ENCODE measurements at regions not wholly inside any gene's neighbourhood (a gene's known extent, or its start where the extent isn't known, plus 50 kb on each side); places are given as distances from the start of the nearest gene placed in this dataset.

DNA sequence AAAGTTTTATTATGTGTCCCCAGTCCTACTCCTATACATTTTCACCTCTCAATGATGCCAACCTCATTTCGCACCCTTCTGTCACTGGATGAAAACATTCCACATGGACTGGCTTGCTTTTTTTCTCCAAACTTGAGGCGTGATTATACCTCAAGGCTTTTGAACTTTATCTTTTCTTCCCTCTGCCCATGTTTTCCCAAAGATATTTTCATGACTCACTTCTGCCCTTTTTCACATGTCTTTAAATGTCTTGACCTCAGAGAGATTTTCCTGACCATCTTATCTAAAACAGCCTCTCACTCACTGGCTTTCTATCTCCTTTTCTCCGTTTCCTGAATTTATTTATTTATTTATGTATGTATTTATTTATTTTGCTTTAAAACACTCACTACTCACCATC lies 659.0 kb downstream of the PTPRC start:
- no peak for DNase-seq

DNA sequence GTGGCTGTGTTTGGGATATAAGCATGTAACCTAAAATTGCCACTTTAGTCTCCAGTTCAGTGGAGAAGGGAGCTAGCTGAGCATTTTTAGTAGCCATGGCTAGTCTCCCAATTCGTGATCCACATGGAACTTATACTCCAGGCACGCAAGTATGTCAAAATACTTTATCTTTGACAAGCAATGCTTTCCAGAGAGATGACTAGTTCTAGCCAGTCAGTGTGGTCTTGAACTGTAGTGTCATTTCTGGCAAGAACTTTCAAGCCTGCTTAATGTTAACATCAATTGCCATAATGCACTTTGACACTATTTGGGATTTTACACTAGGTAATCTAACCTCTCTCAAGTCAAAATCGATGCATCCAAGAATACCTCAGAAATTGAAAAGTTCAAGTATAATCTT lies 660.0 kb downstream of the PTPRC start:
- no peak for DNase-seq

DNA sequence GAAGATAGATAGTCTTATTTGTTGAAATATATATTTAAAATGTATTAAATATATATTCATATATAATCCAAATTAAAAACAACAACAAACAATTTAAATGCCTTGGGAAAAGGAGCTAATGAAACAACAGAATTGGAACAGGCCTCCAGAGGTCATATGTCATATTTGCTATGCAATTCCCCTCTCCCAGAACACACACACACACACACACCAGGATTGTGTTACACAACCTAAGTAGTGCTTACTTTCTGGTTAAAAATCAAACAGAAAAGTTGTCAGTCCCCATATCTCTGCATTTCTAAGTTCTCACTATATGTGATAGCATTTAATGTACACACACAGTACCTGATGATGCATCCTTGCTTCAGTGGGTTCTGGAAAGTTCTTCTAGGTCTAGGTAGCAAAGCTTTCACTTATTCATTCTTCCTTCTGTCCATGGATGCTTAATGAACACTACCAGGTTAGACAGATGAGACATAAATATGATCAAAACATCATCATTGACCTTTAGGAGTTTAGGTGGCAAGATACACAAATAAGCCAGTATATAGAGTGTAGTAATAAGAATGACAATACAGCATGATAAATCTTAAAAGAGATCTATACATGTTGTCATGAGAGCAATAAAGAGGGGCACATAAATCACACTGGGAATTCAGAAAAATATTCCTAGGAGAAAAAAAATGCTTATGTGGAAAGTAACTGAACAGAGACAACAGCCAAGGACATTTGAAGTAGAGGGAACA lies 662.8 kb downstream of the PTPRC start:
- DNase-seq, result no peak

DNA sequence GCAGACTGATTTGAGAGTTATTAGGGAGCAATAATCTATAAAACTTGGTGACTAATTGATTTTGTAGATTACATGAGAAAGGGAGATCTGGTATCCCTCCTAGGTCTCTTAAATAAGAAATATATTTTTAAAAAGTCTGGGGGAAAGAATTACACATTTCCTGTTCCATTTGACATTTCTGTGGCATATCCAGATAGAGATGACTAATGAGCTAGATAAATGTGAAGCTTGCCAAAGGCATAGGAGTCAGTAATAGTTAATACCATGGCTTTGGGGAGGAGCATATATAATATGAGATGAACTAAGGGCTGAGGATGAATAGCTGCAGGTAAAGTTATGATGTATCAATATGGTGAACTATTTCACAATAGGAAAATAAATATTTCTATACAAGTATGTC lies 663.7 kb downstream of the PTPRC start:
- no peak for DNase-seq

DNA sequence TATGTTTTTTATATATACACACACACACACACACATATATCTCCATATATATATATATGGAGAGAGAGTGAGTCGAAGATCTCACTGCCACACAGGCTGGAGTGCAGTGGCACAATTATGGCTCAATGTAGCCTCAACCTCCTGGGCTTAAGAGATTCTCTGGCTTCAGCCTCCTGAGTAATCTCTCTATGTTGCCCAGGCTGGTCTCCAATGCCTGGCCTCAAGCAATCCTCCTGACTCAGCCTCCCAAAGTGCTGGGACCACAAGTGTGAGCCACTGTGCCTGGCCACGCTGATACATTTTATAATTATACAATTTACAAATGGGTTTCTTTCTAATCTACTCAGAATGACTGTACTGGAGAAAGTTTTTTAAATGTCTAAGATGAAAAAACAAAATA lies 664.2 kb downstream of the PTPRC start:
- no peak for DNase-seq

DNA sequence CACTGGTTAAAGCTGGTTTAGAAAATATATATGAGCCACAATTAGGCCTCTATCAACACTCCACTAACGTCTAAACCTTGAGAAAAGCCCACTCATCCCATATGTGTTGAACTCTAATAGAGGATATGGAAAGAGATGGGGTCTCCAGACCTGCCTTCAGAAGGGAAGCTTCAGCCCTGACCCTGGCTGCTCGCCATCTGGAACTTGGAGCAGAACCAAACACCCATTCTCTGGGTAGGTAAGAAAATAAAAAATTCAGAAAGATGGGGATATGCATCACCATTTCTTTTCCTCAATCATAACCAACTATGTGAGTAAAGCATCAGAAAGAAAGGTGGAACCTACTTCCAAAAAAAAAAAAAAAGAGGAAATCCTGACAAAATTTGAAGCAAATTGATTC lies 666.2 kb downstream of the PTPRC start:
- no peak for DNase-seq

DNA sequence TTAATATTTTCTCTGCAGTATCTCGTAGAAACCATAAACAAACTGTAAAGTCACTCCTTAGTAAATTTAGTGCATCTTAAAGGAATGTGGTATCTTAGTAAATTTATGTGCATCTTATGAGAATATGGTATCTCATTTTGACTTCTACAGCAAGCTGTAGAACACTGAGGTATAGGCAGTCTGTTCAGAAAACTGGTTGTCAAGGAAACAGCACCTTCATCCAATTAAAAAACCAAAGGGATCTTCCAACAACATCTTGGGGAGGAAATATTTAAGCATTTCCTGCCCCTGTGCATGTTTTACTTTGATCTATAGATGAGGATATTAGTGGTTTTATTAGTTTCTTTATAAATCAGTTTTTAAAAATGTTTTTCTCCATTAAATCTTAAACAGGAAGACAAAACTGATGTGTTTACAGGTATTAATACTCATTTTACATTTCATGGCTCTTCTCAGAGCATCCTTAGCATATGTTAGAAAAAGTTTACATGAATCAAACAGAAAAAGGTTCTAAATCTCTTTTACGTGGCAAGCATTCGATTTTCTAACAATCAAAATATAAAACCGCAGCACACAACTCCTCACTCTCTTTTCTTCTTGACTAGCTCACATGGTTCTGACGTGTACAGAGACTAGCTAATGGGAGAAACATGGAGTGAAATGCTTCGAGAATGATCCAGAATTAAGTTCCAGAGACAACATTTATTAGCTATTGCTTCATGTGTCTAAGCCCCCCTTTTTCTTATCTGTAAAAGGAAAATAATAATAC lies 668.8 kb downstream of the PTPRC start:
- DNase-seq, result no peak

DNA sequence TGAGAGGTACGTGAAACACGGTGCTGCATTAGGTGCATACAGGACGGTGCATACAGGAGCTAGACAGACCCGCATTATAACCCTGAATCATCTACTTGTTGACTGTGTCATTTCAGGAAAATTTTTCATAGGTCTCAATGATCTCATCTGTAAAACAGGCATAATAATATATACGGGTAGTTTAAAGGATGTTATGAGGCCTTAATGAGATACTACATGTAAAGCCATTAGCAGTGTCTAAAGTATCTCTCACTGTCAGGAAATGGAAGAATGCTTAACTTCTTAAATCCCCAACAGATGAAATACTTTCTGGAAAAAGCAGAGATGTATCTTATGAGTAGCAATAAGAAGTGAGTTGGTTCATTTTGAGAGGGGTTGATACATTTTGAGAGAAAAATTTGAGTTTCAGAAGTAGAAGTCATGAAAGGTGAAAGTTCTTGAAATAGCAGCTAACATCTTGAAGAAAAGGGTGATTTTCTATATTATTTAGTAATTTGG lies 669.6 kb downstream of the PTPRC start:
- DNase-seq, result no peak

DNA sequence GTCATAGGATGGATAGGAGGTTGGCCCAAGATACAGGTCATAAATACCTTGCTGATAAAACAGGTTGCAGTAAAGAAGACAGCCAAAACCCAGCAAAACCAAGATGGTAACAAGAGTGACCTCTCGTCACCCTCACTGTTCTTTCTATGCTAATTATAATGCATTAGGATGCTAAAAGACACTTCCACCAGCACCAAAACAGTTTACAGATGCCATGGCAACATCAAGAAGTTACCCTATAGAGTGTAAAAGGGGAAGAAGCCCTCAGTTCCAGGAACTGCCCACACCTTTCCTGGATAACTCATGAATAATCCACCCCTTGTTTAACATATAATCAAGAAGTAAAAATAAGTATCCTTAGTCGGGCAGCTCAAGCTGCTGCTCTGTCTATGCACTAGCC lies 671.9 kb downstream of the PTPRC start:
- no peak for DNase-seq

DNA sequence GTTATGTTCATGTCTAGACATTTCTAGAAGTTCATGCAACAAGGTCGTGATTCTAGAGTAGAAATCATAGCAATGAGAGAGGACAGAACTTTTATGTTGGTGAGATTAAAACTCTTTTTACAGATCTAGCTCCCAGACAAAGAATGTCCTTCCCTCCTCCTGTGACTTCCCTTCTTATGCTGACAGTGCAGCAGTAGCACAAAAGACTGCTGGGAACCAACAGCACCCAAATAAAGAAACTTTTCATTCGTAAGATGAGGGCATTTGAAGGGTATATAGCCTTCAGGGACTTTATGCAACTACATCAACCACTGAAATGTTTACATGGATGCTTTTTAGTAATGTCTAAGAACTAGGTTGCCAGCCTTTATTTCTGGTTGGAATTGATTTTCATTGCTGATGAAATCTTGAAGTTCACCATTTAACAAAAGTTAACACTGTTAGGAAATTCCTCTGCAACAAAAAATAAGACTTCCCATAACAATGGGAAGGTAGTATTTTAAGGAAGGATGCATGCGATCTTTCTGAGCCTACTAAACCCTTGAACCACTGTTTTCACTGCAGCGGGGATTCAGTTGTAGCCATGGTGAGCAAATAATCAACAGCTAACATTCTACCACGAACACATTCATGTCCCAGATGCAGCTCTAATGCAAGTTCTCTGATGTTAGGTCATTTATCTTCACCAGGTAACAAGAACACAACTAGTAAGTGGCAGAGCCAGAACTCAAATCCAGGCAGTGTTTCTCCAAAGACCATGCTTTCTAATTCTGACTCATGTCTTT lies 672.8 kb downstream of the PTPRC start:
- no peak for DNase-seq

DNA sequence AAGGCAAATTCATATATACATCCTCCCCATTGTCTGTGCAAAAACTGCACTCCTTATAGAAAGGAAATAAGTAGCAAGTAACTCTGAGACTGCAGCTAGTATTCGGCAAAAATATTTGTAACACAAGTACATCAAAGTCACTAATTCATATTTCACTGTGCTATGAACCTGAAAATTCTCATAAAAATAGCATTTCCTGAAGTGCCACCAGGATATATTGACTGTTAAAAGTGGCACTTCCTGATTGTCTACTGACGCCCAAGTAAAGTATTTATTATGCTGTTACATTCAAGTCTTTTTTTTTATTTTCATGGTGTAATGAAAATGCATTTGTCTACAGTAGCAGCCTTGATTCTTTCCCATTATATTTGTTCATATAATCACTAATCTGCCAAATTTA lies 673.8 kb downstream of the PTPRC start:
- no peak for DNase-seq

DNA sequence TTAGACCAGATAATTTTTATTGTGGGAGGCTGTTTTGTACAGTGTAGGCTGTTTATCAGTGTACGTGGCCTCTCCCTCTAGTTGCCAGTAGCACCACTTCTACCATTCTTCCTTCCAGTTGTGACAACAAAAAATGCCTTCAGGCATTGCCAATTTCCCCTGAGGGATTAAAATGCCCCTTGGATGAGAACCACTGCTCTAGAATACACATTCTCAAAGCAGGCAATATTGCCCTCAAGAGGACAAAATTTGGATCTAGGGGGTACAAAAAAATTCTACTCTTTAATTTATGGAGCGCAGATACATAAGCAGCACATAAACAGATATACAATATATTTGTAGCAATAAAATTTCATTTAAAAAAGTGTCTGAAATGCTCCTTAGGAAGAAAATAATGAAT lies 674.6 kb downstream of the PTPRC start:
- DNase-seq, result no peak

DNA sequence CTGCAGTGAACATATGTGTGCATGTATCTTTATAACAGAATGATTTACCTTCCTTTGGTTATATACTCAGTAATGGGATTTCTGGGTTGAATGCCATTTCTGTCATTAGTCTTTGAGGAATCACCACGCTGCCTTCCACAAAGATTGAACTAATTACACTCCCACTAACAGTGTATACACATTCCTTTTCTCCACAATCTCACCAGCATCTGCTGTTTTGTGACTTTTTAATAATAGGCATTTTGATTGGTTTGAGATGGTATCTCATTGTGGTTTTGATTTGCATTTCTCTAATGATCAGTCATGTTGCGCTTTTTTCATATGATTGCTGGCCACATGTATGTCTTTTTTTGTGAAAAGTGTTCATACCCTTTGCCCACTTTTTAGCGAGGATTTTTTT lies 680.5 kb downstream of the PTPRC start:
- no peak for DNase-seq

DNA sequence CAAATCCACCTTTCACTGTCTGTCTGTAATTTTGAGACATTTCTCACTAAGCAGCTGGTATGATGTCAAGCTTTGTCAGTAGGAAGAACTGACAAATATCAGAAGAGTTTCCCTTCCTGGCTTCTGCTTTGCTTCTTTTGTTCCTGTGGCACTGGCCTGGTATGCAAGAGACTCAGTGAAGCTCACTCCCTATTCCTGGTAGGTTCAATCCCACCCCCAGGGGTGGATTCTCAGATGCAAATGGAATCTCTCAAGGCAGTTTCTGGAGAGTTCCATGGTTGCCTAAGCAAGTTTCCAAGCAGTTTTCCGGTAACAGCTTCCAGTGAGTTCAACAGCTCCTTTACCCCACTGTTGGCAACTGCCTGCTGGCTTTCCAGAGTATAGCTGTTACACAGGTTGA lies 683.4 kb downstream of the PTPRC start:
- DNase-seq, result no peak

DNA sequence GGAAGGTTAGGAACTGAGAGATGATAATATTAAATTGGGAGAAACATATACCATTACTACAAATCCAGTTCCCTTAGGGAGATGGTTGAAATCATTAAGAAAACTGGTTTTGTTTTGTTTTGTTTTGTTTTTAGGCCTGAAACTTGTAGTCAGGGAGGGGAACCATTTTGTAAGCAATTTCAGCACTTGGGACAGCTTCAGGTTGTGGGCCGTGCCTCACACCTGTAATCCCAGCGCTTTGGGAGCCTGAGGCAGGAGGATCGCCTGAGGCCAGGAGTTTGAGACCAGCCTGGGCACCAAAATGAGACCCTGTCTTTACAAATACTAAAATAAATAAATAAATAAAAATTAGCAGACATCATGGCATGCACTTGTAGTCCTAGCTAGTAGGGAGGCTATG lies 694.3 kb upstream of the NR5A2 start:
- DNase-seq, result no peak

DNA sequence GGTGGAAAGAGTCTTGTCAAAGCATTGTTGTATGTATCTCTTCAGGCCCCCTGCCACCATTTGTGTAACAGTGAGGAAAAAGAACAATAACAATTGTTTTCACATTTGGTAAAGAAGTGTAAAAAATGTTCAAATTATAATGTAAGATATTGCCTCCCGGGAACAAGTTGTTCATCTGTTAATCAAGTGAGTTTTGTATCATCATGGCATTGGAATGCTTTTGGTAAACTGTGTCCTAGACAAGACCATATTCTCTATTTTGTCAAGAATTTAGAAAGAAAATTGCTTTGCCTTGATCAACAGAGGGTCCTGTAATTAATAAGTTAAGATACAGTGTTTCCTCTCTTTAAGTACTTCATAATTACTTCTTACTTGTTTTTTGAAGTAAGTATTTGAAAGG lies 692.0 kb upstream of the NR5A2 start:
- no peak for DNase-seq

DNA sequence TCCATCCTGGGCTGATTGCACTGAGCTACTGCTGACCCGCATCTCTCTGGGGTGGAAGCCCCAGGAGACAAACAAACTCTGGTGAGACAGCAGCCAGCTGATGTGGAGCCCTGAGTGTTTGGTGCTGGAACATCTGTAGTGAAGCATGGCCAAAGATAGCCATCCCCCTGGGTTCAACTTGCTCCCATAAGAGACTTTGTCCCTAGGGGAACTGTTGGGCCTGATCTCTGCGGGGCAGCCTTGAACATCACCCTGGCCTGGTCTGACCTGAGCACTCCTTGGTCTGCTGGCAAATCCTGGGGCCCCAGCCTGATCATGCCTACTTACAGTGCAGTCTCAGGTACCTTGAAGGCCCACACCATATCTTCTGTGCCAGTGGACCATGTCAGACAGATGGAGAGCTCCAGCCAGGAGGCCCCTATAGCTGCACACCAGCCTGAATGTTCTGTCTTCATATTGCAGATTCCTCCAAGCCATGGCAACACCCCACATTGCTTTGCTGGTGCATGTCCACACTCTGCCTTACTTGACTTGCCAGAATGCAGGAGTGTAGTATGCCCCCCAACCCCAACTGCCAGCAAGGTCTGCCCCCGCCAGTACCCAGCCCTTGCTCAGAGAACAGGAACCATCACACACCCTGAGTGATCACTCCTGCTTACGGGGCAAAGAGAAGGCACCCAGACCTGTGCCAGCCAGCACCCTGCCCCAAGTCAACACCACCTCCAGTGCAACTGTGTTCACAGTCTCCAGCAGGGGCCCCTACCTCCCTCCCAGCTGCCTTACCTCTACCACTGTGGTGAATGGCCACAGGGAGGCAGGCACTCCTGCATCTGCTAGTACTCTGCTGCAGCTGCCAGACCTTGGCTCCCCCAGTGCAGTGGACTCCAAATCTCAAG lies 690.5 kb upstream of the NR5A2 start:
- no peak for DNase-seq

DNA sequence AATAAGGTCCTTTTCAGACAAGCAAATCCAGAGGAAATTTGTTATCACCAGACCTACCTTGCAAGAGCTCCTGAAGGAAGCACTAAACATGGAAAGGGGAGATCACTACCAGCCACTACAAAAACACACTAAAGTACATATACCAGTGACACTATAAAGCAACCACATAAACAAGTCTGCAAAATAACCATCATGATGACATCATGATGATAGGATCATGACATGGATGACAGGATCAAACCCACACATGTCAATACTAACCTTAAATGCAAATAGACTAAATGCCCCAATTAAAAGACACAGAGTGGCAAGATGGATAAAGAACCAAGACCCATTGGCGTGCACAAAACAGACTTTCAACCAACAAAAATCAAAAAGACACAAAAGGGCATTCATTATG lies 688.8 kb upstream of the NR5A2 start:
- no peak for DNase-seq

DNA sequence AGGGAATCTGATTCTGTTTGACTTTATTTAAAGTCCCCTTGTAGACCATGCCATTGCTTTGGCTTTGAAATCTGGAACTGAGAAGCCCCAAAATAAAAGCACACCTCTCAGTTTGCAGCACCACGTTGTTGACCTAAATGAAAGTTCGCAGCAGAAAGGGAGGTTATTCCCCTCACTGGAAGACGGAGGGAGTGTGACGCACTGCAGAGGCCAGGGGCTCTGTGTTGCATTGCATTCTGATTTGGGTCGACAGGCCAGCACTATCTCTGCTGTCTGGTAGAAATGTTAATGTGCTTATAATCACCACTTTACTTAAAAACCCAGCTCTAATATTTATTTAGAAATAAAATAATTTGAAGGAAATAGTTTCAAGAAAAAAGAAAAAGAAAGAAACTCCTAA lies 675.2 kb upstream of the NR5A2 start:
- DNase-seq, result no peak

DNA sequence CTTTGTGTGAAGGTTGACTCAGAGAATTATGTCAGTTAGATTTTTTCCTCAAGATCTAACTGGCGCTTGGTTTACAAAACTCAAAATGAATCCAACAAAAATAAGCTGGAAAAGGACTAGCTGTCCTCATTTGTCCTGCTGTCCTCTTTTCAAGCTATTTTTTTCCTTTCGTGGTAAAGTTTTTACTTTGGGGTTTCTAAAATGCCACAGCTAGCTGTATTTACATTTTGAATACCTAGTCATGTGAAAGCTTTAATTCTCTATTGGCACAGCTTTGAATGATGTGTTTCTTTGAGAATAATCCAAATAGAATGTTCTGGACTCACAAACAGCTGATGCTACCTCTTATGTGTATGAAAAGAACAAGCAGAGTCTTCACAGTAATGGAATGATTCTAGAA lies 673.6 kb upstream of the NR5A2 start:
- DNase-seq, result no peak

DNA sequence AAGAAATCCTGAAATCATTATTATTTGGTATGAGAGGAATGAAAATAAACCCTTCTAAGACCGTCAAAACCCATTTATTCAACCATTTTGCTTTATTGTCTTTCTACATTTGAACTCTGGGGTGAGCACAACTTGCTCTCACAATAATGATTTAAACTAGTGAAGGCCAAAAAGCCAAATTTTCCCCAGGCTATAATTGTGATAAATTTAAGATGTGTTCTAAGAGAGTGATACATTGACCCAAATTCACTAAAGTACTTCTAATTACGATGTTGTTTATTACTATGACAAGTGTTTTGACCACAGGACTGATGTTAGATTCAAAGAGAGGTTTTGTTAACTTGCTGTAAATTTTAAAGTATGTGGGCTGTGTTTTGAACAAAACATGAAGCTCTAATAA lies 670.9 kb upstream of the NR5A2 start:
- DNase-seq, result no peak

DNA sequence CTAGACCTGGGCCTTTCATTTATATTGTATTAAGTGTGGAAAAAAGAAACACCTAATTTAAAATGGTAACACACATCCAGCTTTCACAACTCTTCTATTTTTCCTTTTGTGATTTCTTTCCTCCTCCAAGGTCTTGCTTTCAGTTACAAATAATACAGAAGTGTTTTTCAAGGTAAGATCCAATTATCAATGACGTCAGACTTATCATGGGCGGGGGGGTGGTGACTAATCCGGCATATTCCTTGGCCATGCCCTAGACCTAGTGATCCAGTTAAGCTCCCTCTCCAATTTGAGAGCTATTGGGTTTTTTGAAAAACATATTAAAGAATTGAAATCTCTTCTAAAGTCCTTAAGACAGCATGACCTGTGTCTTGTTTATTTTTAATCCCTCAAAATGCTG lies 669.9 kb upstream of the NR5A2 start:
- DNase-seq, result no peak

DNA sequence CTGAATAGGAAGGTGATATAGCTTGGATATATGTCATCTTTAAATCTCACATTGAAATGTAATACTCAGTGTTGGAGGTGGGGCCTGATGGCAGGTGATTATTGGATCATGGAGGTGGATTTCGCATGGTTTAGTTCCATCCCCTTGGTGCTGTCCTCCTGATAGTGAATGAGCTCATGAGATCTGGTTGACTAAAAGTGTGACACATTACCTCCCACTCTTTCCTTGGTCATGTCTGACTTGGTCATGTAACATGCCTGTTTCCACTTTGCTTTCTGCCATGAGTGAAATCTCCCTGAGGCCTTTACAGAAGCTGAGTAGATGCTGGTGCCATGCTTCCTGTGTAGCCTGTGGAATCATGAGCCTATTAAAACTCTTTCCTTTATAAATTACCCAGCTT lies 664.5 kb upstream of the NR5A2 start:
- no peak for DNase-seq

All from NCI-H1105 (cell line).